ENCODE measurements at regions not wholly inside any gene's neighbourhood (a gene's known extent, or its start where the extent isn't known, plus 50 kb on each side); places are given as distances from the start of the nearest gene placed in this dataset.

GRCh38 chr3:162525066-162525742, 1028.6 kb downstream of the OTOL1 start:
- no peak for TF ChIP-seq TARDBP (IDR thresholded peaks at IDR 0.05; ENCODE audit: borderline replicate concordance)
- no peak for TF ChIP-seq CTCF (IDR thresholded peaks at IDR 0.05 in 2 of 3, conservative IDR thresholded peaks at IDR 0.05 in 1 of 3; ENCODE audit: control insufficient read depth in 2 of 3, extremely low read depth in 1 of 3, insufficient read depth in 1 of 3, low read depth in 3 of 3, low read length in 3 of 3)
- no peak for TF ChIP-seq NFYB (IDR thresholded peaks at IDR 0.05; ENCODE audit: insufficient read depth, low read depth, low read length)
- no peak for TF ChIP-seq EP300 (IDR thresholded peaks at IDR 0.05; ENCODE audit: borderline replicate concordance in 1 of 2, control insufficient read depth in 1 of 2, low read depth in 2 of 2, low read length in 2 of 2)
